Epithelial cell of proximal tubule (primary cell): ENCODE measurements at regions not wholly inside any gene's neighbourhood (a gene's known extent, or its start where the extent isn't known, plus 50 kb on each side); places are given as distances from the start of the nearest gene placed in this dataset.

Experiments
- DNase-seq: peaks from one replicate; pipeline ENCODE4 v3.0.0-alpha.2; 2011; ENCODE audit warnings: low read depth
- H3K4me3 ChIP-seq: 2 replicates; pipeline ENCODE4 v1.5.1; 2011; ENCODE audit warnings: low read depth, mild to moderate bottlenecking, low read length
- CTCF ChIP-seq: conservative IDR thresholded peaks from 2 replicates; pipeline ENCODE4 v1.5.1; 2012; ENCODE audit warnings: low read depth, mild to moderate bottlenecking, low read length

- DNase-seq, result no peak
- H3K4me3 ChIP-seq, result no peak overlapping the region
- TF ChIP-seq CTCF, result no peak
Observed at GRCh38 chr13:71252184-71252704, 614.8 kb downstream of the DACH1 start.

GRCh38 chr13:71251292-71251951 is 615.6 kb downstream of the DACH1 start:
- no peak overlapping the region for H3K4me3 ChIP-seq
- DNase-seq, result no peak
- no peak for TF ChIP-seq CTCF

- no peak for DNase-seq
- no peak overlapping the region for H3K4me3 ChIP-seq
- no peak for TF ChIP-seq CTCF
Observed at GRCh38 chr13:71249011-71249410, 618.0 kb downstream of the DACH1 start.

GRCh38 chr13:71244161-71244560 is 622.8 kb downstream of the DACH1 start:
- DNase-seq, result no peak
- TF ChIP-seq CTCF, result no peak
- H3K4me3 ChIP-seq, result no peak overlapping the region

GRCh38 chr13:71242201-71242600 is 624.8 kb downstream of the DACH1 start:
- no peak overlapping the region for H3K4me3 ChIP-seq
- no peak for DNase-seq
- TF ChIP-seq CTCF, result no peak

DNA sequence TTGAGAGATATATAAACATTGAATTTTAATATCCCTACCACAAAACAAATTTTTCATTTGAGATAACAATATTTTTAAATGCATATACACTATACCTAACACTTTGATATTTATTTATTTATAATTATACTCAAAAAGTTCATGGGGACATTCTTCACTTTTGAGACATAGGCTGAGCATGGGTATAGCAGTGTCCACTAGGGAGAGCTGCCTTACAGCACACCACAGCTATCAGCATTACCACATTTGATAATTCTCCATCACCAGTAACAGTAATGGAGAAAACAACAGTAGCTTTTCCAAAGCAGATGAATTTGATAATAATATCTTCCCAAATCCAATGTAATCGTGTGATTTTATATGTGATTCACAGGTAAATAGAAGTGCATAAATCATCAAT is 626.1 kb downstream of the DACH1 start:
- peak; percentile 80 for TF ChIP-seq CTCF
- no peak for DNase-seq
- H3K4me3 ChIP-seq, result no peak overlapping the region

DNA sequence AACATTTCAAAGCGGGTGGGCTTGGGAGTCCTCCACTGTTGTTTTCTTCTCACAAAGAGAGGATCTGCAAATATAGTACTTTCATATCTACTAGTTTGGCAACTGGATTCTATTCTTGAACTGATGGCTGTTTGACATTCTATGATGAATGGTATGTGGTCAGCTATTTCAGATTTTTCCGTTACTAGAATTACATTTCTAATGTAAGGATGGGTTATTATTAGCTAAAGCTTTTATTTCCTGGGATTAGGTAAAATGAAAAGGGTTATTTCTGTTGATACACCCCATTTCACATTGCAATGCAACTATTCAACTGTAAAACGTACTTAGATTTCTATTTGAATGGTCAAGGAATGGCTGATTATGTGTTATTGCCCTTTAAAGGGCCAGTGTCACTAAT is 629.7 kb downstream of the DACH1 start:
- no peak for DNase-seq
- no peak for TF ChIP-seq CTCF
- no peak overlapping the region for H3K4me3 ChIP-seq
